Dedifferentiated amniotic fluid mesenchymal stem cell (primary cell): ENCODE measurements at regions not wholly inside any gene's neighbourhood (a gene's known extent, or its start where the extent isn't known, plus 50 kb on each side); places are given as distances from the start of the nearest gene placed in this dataset.
A peak's percentile ranks its signal among the peaks of the same experiment; 100 is the strongest.

Experiments
- DNase-seq: peaks from one replicate; pipeline ENCODE4 v3.0.0-alpha.2; 2016; ENCODE audit errors: extremely low spot score

DNA sequence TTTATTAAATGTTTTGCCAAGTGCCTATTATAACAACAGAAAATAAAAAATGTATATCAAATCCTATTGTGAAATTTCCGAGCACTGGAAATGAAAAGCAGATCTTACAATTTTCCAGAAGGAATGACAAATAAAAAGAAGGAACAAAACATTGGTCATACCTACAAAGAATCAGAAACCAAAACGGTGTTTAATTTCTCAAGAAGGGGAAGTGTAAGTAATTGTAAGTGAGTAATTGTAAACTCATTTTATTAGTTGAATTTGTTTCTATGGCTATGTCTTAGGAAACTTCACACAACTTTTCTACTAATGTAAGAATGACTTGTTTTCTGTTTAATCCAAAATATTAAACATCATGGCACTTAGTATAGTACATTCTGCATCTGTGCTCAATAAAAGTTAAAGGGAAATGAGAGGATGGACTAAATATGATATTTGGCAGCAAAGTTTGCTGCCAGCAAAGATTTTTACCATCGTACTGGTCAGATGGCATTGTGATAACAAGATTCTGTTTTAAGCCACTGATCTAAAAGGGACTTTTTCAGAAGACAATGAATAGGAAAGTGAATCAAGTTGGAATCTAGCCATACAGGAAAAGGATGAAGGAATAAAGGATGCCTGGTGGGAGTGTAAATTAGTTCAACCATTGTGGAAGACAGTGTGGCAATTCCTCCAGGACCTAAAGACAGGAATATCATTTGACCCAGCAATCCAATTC lies 232.4 kb downstream of the NFKBIZ start:
- no peak for DNase-seq

DNA sequence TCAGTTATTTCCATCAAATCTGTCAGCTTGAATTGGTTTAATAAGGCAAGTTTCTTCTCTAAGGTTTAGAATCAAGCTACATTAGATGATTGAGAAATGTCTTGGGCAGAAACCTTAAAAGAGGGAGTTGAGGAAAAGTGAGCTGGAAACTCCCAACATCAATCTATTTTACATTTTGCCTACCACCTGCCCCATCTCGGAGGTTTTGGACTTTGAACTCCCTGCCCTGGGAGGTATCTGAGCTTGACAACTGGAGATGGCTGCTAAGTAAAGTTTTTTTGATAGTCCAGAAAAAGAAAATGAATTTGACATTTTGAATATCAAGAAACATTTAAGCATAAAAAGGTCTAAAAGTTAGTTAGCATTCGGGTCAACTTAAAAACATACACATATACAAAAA lies 234.2 kb downstream of the NFKBIZ start:
- no peak for DNase-seq

DNA sequence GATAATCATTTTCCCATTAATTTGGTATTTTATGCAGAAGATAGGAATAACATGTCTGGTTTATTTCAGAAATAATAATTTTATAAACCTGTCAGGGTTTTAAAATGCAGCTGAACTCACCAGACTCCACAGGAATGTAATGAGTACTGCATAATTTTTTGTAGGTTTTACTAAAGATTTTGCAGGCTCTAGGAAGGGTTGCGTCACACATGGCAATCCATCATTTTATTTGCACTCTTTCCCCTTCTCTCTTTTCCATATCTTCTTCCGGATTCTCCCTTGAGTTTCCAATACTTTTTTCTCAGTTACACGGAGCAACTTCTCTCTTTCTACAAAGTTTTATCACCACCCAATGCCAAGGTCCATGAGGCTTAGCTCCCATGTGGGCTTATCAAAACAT lies 234.7 kb downstream of the NFKBIZ start:
- no peak for DNase-seq

DNA sequence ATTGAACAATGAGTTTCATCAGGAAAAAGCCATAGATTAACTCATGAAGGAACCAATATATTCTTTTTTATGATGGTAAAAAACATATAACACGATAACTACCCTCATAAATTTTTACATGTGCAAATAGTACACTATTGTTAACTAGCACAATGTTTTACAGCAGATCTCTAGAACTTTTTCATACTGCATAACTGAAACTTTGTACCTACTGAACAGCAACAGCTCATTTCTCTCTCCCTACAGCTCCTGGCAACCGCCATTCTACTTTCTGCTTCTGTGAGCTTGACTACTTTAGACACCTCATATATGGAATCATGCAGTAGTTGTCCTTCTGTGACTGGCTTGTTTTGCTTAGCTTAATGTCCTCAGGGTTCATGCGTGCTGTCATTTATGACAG lies 235.4 kb downstream of the NFKBIZ start:
- no peak for DNase-seq

DNA sequence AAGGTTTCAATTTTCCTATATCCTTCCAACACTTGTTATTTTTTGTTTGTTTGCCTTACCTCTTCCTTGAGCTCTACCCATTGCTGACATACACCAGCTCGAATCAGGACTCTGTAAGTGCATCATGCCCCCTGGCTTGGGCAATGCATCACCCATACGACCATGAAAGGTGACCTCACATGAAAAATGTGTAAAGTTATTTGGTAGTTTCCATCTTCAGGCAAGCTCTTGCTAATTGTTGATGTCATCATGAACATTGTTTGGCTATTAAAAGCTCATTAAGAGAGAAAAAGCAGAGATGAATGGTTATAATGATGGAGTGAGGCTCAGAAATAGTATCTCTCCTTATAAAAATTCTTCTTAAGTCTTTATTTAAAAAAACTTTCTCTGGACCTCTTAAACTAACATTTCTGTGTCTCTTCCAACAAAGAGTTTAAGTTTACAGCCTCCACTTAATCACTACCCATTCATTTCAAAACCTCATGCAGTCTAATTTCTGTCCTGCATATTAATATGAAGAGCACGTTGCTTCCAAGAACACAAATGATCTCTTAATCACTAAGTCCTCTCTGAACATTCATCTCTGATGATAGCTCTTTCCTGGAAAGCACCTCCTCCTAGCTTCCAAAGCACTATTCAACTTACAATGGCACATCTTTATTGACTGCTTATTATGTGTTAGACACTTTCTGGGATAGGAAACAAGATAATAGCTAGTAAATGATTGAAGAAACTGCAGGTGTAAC lies 236.3 kb downstream of the NFKBIZ start:
- no peak for DNase-seq

DNA sequence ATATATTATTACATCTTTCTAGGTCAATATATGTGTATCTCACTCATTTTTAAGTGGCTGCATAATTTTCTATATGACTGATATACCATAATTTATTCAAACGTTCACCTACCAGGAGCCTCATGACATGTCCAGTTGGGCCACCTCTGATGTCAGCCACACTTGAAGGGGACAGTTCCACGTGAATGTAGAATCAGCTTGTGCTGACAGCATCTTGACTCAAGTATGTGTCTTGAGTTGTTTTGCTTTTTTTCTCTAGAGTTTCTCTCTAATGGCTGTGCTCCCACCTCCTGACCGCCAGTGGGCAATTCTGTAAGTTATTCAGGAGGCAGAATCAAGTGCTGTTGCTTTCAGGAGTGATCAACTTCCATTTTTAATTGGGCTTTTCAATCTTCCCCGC lies 237.9 kb downstream of the NFKBIZ start:
- no peak for DNase-seq

DNA sequence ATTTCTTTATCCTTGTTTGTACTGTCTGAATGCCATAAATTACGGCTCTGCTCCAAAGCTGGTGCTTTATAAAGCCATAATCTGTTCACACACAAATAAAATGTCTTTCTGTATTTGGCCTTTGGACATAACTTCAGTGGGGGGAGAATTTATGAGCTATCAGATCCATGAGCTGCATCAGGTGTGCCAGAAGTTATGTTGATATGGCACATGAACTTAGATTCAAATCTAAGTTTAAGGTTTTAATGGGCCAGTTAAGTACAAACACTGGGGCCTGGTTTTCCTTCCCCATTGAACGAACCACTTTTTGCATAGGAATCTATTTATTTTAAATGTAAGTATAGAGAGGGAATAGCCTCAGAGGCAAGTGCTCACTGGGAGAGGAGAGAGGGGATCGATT lies 239.9 kb downstream of the NFKBIZ start:
- DNase-seq = no peak

DNA sequence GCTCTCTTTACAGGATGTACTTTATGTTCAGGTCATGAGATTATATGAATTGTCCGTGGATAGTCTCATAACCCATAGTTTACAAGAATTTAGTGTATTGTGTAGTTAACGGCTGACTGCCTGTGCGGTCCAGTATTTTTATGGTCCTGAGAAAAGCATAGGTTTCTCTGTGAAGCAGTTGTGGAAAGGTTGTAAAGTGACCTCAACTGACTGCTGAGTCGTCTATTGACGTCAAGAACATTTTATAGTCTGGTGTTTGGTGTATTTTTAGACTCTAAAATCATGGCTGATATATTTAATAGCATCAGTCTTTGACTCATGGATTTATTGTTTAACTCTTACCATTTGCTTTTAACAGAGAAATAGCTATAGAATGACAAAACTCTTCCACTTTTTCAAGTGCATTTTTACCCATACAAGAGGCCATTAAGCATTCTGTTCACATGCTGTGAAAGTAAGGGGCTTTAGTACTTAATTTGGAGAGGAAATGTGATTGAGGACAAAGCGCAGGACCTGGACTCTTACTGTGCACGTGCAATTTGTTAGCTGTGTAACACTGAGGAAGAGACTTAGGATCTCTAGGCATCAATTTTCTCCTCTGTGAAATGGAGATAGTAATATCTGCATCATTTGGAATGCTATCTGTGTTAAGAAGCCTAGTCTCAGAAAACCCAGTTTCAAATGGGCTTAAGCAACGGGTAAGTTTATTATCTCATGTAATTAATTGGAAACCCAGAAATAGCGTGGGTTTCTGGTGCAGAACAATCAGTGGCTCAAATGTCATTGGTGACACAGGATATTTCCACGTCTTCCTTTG lies 240.8 kb downstream of the NFKBIZ start:
- no peak for DNase-seq

DNA sequence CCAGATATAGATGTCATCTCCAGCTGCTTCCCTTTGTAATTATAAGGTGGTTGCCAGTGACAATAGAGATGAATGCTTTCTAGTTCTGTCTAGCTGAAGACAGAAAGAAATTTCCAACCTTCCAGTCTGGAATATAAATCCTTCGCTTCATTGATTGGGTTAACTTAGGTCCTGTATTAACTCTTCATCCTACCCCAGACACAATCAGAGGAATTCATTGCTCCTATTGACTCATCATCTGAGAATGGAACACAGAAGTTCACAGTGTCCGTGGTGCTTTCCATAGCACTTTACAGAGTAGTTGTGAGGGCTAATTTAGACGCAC lies 241.4 kb downstream of the NFKBIZ start:
- DNase-seq = no peak

DNA sequence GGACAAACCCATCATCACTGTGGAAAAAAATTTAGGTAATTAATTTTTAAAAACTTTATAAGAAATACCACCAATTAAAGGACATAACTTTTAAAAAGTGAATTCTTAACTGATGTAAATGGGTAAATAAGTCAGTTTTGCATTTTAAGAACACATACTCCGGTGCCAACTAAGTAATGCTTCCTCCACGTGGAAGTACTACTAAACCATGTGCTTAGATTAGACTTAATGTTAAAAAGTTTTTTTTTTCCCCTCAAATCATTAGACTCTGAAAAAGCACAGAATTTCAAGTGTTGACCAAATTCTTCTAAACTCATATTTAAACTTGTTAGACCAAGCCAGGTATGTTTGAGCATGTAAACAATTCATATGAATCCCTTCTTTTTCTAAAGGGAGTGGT lies 242.0 kb downstream of the NFKBIZ start:
- no peak for DNase-seq

DNA sequence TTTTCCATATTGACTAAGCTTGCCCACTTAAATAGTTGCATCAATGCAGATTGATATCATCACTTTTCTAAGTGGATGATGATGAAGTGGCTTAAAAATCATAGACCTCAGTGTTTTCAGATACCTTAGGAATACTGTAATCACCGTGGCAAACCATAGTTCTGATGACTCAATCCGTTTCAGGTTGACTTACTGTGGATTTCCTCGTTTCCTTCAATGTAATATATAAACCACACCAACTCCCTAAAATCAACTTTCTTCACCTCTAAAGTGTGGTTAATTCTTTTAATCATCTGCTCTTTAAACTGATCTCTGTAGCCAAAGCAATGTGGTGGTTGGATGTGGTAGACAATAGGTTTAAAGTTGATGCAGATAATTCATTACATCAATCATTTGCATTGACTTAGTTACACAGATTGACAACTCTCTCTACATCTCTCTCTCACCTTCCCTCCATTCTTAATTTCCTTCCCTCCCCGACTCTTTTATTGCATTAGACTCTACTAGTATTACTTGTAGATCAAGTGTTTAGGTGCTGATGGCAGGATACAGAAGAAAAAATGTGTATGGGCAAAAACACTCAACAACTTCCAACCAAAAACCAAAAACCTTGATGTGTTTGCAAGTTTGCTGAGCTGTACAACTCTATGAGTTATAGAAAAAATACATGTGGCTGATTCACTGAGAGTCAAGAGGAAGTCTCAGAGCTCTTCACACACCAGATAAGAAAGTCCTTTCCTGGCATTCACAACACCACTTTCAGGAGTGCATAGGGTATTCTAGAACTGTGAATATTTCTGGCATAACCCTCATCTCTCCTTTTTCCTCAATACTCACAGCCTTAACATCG lies 243.5 kb downstream of the NFKBIZ start:
- DNase-seq = peak; percentile 19

DNA sequence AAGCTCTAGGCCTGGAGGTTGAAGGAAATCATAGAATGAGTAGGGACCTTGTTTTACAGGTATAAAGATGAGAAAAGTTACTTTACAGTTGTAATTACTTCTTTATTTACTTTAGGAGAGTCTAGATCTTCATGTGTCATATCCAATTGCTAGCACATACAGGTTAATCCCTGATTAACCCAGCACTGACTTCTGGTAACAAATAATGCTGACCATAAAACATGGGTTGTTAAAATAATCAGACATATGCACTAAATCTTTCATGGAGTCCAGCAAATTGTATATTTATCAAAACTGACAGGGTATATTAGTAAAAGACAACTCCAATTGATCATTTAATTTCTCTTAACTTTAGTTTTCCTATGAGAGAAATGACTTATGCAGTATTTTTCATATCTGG lies 245.2 kb downstream of the NFKBIZ start:
- DNase-seq = no peak

DNA sequence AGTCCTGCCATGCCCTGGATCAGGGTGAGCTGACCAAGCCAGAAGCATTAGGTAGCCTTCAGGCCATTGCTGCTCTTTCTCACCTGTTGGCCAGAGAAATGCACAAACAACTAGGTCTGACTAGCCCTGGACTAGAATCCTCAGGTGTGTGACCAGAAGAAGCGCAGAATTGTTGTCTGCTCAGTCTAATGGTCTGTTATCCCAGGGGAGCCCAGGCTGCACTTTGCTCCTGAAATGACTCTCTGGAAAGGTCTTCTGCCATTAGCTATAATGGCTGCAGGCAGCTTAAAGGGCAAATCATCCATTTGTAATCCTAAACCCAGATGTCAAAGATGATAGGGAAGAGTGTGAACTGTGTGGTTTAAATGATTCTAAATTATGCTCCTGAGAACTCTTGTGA lies 246.1 kb downstream of the NFKBIZ start:
- DNase-seq = no peak

DNA sequence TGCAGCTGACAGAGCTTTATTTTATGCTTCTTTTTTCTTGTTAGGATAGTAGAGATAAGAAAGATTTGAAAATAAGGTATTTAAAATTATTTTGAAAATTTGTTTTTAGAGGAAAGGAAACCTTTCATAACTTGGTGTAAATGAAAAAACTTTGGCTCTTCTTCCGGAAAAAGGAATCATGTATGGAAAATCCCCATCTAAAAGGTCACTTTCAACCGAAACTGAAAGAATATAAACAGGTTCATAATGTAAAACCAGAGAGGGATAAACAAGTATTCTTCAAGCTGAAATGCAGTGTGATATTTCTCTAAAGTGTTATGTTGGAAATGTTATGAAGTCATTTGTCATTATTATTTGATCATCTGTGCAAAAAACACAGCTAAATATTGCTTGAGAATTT lies 246.8 kb downstream of the NFKBIZ start:
- DNase-seq = no peak

DNA sequence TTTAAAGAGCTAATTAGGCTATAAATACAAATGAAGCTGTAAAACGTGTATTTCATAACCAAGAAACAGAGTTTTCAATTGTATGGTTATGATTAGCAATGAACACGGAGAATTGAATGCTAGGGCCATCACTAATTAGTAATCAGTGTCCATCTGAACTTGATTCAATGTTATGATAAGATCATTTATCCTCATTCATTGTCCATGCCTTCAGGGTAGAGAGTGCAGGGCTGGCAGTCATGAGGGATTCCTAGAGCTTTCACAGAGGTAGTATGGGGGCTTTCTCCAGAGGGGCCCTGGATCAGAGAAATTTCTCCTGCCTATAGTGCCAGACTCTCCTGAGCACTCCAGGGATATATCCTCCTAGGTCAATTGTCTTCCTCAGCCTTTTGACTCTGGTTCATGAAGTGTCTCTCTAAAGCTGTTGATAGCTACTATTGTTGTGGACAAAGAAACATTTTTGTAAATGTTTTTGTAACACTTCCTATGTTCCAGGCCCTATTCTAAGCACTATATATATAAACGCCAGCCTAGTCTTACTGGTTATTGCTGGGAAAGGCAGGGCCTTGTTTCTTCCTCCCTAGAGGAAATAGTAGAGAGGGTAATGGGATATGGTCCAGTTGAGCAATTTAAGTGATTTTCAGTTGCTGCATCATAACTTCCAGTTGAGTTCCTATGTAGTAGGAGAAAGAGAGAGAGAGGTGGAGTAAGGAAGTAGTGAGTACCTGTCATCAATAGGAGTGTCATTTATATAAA lies 249.0 kb downstream of the NFKBIZ start:
- DNase-seq = no peak

DNA sequence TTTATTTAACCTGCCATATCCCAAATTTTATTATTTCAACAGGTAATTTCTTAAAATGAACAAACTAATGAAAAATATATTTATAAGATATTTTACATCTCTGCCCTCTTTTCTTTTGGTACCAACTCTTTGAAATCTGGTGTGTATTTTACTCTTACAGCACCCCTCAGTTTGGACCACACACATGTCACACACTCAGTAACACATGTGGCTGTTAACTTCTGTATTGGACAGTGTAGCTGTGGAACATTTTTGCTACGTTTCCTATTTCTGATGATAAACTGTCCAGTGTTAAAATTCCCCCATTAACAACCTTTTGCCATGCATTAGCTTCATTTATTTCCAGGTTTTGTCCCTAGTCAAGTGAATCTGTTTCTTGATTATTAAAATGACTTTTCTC lies 250.6 kb downstream of the NFKBIZ start:
- no peak for DNase-seq

DNA sequence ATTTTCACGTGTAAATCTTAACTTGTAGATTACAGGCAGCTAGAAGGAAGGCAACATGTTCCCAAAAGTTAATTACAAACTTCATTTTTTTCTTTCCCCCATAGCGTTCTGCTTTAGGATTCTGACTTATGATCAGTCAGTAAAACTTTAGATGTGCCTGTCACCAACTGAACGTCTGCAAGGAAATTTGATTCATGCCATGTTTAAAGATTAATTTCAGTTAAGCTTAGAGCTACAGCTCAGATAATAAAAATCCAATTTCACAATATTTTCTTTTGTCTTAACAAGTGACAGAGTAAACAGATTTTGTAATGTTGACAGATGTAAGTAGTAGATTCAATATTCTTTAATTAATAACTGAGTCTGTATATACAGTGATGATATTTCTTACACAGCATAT lies 253.1 kb downstream of the NFKBIZ start:
- no peak for DNase-seq

DNA sequence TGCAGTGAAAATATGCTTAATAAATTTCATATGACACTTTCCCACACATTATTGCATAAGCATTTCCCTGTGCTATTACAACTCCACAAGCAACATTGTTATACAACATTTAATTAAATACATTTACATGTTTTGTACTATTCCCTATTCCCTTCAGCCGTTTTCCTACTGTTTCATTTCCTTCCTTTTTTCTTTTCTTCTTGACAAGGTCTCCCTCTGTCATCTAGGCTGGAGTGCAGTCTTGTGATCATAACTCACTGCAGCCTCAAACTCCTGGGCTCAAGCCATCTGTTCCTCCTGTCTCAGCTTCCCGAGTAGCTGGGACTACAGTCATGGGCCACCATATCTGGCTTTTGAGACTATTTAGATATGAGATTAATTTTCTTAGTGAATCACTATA lies 254.7 kb downstream of the NFKBIZ start:
- DNase-seq = no peak

DNA sequence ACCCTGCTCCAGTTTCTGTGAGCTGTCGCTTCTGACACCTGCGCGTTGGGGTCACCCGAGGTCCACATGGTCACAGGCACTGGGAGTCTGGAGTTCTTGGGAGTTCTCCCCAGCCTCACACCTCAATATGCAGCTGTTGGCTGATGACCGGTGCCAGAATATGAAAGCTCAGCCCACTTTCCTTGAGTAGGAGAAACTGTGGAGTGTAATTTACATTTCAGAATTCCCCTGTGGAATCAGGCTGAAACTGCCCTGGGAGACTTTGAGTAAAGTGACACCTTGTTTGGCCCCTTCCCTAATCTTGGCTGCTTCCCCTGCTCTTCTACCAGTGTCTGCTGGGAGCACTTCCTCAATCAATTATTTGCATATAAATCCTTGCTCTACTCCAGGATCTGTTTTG lies 255.9 kb downstream of the NFKBIZ start:
- no peak for DNase-seq

DNA sequence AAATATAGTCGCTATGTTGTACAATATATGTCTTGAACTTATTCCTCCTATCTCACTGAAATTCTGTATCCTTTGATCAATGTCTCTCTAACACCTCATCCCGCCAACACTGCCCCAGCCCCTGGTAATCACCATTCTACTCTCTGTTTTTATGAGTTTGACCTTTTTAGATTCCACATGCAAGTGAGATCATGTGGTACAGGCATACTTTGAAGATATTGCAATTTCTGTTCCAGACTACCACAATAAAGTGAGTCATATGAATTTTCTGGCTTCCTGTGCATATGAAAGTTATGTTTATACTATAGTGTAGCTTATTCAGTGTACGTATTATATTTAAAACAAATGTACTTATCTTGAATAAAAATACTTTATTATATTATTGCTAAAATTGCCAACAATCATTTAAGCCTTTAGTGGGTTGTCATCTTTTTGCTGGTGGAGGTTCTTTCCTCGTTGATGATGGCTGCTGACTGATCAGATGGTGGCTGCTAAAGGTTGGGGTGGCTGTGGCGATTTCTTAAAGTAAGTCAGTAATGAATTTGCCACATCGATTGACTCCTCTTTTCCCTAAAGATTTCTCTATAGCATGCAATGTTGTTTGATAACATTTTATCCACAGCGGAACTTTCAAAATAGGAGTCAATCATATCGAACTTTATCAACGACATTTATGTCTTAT lies 257.2 kb downstream of the NFKBIZ start:
- DNase-seq = peak; percentile 29
